ENCODE measurements at regions not wholly inside any gene's neighbourhood (a gene's known extent, or its start where the extent isn't known, plus 50 kb on each side); places are given as distances from the start of the nearest gene placed in this dataset.

- DNase-seq (ENCODE audit: low read depth in 2 of 2): no peak
Observed at GRCh38 chr1:57874418-57874877, 450.6 kb upstream of the DAB1 start.

- no peak for DNase-seq (ENCODE audit: low read depth in 2 of 2)
Observed at GRCh38 chr1:57872913-57873312, 449.1 kb upstream of the DAB1 start.

DNA sequence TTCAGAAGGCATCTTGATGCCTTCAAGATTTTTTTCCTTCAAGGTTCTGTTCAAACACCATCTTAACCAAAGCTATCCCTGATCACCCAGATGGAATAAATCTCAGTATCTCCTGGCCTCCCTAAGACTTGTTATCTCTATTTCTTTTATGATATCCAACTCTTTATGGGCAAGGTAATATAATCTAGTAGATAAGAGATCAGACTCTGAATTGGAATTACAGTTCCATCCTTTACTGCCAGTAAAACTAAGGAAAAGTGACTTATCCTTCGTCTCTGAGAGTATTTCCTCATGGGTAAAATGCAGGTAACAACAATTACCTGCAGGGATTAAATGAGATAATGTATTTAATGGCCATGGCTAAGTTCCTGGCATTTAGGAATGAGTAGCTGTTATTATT, 445.0 kb upstream of the DAB1 start:
- DNase-seq (ENCODE audit: low read depth in 2 of 2): no peak

GRCh38 chr1:57868239-57868638, 444.4 kb upstream of the DAB1 start:
- DNase-seq (ENCODE audit: low read depth in 2 of 2): no peak

- no peak for DNase-seq (ENCODE audit: low read depth in 2 of 2)
Observed at GRCh38 chr1:57866998-57867397, 443.1 kb upstream of the DAB1 start.

DNA sequence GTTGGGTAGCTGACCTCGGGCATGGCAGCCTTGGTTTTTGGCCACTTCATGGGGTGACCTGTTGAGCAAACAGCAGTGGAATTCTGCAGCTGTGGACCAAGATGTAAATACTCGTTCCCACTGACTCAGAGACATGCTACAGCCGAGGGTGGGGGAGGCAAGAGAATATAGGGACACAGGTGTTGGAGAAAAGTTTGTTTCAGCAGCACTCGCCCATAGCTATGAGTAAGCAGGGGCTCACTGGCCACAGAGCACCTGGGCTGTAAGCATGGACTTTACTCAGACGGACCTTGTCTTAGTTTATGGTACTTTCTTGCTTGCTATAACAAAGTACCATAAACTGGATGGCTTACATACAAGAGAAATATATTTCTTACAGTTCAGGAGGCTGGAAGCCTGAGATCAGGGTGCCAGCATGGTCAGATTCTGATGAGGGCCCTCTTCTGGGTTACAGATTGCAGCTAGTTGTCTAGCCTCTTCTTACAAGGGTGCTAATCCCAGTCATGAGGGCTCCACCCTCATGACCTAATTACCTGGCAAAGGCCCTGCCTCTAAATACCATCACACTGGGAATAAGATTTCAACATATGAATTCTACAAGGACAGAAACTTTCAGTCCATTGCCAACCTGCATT, 437.2 kb upstream of the DAB1 start:
- no peak for DNase-seq (ENCODE audit: low read depth in 2 of 2)

DNA sequence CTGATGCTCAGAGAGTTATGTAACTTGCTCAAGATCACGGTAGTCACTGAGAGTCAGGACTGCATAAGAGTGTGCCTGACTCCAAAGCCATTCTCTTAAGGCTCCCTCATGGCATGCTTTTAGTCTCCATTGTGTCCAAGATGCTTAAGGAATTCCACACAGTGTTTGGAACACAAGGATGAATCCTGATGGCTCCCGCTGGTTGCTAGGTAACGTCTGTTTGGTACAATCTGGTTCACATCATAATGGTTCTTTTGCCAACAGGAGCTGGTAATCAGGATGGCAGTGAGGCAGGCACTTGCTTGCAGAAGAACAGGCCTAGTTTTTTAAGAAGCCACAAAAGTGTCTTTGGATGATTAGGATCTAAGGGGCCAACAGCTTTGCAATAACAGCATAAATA, 436.5 kb upstream of the DAB1 start:
- DNase-seq (ENCODE audit: low read depth in 2 of 2): no peak

DNA sequence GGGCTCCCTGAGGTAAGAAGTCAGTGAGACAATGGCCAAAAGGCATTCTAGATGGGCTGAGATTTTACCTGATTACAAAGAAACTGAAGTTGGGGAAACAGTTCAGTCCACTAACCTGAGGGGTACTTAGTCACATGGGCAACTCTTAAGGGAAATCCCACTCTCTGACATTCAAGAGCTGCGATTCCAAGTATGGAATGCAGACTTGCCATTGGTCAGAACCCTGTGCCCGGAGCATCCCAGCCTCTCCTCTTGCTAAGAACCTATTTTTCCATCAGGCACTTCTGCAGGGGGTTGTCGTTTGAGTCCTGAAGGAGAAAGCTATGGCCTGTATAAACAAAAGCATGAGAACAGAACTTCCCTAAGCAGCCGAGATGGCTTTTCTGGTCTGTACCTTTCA, 434.9 kb upstream of the DAB1 start:
- DNase-seq (ENCODE audit: low read depth in 2 of 2): no peak

DNA sequence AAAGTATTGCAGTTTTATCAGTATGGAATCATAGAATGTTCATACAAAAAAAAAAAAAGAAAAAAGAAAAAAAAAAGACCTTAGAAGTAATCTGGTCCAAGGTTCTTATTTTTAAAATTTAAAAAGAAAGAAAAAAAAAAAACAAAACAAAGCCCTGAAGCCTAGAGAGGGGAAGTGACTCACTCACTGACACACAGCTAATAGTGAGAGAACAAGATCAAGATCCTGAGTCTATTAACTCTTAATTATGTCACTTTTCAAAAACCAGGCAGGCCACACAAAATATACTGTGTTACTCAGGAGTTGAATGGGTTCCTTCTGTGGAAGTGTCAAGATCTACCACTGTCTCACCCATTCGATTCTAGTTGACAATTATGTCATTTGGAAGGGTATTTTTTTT, 433.9 kb upstream of the DAB1 start:
- peak in 1 of 2 donors; percentile 34 for DNase-seq (ENCODE audit: low read depth in 2 of 2)

GRCh38 chr1:57854436-57854835, 430.6 kb upstream of the DAB1 start:
- no peak for DNase-seq (ENCODE audit: low read depth in 2 of 2)

GRCh38 chr1:57850176-57850940, 426.5 kb upstream of the DAB1 start:
- DNase-seq (ENCODE audit: low read depth in 2 of 2): no peak

DNA sequence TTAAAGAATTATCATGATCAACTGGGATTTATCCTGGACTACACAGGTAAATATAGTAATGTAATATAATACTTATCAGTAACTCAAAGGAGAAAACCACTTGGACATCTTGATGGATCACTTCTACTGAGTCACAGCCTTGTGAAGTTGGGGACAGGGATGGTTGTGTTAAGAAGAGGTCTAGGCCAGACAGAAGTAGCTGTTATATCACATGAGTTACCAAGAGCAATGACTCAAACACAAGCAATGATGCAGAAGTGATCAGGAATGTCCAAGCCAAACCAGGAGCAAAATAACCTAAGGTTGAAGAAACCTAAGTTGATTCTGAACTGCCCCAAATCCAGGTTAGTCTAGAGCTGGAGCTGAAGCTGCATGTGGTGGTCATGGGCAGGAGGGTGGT, 424.5 kb upstream of the DAB1 start:
- DNase-seq (ENCODE audit: low read depth in 2 of 2): no peak

DNA sequence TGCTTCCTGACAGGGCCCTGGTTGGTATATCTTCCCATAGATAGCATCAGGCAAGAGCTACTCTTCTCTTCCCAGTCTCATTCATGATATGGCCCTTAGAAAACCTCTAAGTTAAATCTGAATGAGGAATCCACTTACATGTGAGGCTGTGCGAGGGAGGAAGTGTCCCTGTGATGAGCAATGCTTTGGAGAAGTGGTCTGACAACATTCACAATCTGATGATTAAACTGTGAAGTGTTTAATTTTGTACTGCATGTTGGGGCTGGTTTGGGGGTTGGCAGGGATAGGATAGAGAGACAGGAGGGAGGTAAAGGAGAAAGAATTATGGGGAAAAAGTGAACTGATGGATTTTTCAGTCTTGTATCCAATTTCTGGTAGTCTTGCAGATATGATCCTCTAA, 421.2 kb upstream of the DAB1 start:
- DNase-seq (ENCODE audit: low read depth in 2 of 2): no peak

DNA sequence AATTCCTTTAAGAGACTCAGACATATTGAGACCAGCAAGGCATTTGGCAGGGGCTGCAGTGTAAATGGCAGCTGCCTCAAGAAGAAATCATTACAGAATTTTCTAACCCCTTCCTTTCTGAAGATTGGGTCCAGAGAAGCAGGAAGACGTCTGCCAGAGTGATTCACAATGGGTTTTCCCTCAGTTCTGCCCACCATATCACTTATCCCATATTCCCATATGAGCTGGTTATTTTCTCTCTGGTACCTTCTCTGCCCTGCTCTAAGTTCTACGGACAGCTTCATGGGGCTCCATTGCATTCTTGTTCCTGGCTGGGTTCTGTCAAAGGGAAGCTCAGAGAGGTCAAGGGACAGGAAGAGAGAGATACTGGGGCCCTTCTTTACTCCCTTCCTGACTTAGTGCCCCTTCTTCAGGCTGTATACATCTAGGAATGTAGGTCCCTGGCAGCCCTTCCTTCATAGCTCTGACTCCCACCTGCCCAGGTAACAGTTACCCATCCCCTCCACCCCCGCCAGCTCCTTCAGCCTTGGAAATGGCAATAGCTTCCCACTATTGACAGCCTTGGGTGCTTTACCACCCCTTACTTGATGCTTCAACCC, 420.6 kb upstream of the DAB1 start:
- no peak for DNase-seq (ENCODE audit: low read depth in 2 of 2)

DNA sequence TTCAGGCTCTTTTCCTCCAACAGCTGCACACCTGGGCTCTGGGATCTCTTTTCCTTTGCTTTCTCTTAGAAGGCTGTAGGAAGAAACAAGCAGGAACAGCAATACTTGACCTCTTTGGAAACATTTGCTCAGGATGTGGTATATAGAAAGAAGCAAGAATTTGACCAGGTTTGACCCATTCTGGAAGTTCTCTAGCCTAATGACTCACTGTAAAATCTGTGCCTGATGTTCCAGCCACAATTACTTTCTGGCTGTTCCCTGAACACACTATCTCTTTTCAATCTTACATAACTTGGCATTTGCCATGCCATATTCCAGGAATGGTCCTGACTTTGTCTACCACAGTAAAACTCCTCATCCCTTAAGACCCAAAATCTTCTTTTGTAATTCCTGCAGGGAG, 419.9 kb upstream of the DAB1 start:
- no peak for DNase-seq (ENCODE audit: low read depth in 2 of 2)

DNA sequence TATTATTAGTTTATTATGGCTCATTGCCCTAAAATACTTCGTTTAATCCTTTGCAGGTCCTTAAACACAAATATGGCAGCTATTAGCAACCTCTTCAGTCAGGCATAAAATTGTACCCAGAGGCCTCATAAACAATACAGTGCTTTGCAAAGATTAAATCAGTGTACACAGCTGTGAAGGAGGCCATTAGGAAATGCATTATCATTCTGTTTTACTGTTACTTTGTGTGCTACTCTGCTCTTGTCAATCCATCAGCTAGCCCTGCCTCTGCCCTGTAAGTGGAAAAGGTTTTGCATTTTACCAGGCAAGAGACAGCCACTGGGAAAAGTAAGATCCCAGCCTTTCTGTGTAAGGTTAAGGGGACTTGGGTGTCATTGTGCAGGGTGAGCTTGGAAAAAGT, 415.7 kb upstream of the DAB1 start:
- no peak for DNase-seq (ENCODE audit: low read depth in 2 of 2)

- no peak for DNase-seq (ENCODE audit: low read depth in 2 of 2)
Observed at GRCh38 chr1:57839067-57839466, 415.2 kb upstream of the DAB1 start.

- DNase-seq (ENCODE audit: low read depth in 2 of 2): no peak
Observed at GRCh38 chr1:57835620-57836019, 411.8 kb upstream of the DAB1 start.

DNA sequence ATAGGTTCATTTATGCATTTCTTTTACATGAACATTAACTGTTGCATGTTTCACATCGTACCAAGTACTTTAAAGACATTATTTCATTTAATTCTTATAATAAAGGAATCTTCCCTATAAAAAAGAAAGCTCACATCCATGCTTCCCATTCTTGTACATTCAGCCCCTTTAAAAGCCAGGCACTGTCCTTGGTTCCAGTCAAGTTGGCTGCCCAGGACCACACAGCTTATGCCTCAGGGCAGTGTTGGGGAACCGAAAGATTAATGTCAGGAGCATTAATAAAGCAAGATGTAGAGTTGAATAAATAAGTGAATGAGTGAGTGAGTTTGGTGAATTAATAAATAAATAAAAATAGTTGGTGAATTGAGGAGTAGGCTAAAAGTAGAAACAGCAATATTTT, 409.4 kb upstream of the DAB1 start:
- no peak for DNase-seq (ENCODE audit: low read depth in 2 of 2)

GRCh38 chr1:57832612-57833011, 408.8 kb upstream of the DAB1 start:
- DNase-seq (ENCODE audit: low read depth in 2 of 2): no peak

- DNase-seq (ENCODE audit: low read depth in 2 of 2): peak in 1 of 2 donors; percentile 6
Observed at GRCh38 chr1:57831624-57832023, 407.8 kb upstream of the DAB1 start.

DNA sequence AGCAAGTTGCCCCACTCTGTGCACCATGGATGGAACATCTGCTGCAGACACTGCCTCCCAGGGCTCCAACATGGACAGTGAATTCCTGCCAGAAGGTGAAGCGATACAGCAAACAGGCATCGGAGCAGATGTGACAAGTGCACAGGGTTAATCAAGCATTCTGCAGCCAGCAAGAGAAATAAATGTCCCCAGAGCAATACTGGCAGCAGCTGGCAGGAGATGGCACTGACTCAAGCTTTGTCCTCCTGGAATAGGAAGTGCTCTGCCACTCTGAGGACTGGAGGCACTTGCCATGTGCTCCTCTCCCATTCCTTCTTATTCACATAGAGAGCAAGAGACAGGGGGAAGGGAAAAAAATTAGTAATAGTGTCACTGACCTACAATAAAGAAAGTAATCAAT, 402.7 kb upstream of the DAB1 start:
- no peak for DNase-seq (ENCODE audit: low read depth in 2 of 2)

- no peak for DNase-seq (ENCODE audit: low read depth in 2 of 2)
Observed at GRCh38 chr1:57824535-57824934, 400.7 kb upstream of the DAB1 start.
